Activated T-helper 1 cell treated with anti-CD3 and anti-CD28 coated beads, Interleukin-12 subunit alpha, Interleukin-12 subunit beta, Interleukin-2, Interleukin-4 antibody, amounts not matched to agents 30 ng/mL and 10 ng/mL and 1 ng/mL, durations not matched to agents 14 hours and 24 hours and 36 hours (primary cell): ENCODE measurements at regions not wholly inside any gene's neighbourhood (a gene's known extent, or its start where the extent isn't known, plus 50 kb on each side); places are given as distances from the start of the nearest gene placed in this dataset.

ENCODE experiments used
- DNase-seq: peaks from one replicate; pipeline ENCODE4 v3.0.0; 2021; ENCODE audit warnings: low spot score
- H3K27ac Mint-ChIP-seq: one replicate; pipeline ENCODE4 v1.8.0; 2021; ENCODE audit warnings: mild to moderate bottlenecking, mixed read lengths
- H3K27me3 Mint-ChIP-seq: one replicate; pipeline ENCODE4 v1.8.0; 2022; ENCODE audit warnings: mild to moderate bottlenecking, moderate library complexity, mixed read lengths; ENCODE audit not compliant: insufficient read depth
- H3K36me3 Mint-ChIP-seq: one replicate; pipeline ENCODE4 v1.8.0; 2021; ENCODE audit warnings: low read depth, mixed read lengths
- H3K4me1 Mint-ChIP-seq: one replicate; pipeline ENCODE4 v1.8.0; 2021; ENCODE audit warnings: low read depth, mixed read lengths
- H3K4me3 Mint-ChIP-seq: one replicate; pipeline ENCODE4 v1.8.0; 2021; ENCODE audit warnings: mild to moderate bottlenecking, moderate library complexity, mixed read lengths
- H3K9me3 Mint-ChIP-seq: one replicate; pipeline ENCODE4 v1.8.0; 2021; ENCODE audit warnings: mixed read lengths
- intact Hi-C: fragments of 100-400 bp; cut with micrococcal nuclease; formaldehyde crosslinking; loops from one replicate; pipeline ENCODE4 v1.15.1; 2024

GRCh38 chr9:82443312-82443711 is 454.7 kb downstream of the SPATA31D1 start:
- no peaks in the 10 kb centered on the region for H3K36me3 Mint-ChIP-seq
- DNase-seq = no peak
- no peaks in the 10 kb centered on the region for H3K4me1 Mint-ChIP-seq
- H3K27ac Mint-ChIP-seq = no peak overlapping the region
- H3K4me3 Mint-ChIP-seq = no peak overlapping the region
- intact Hi-C loops = no loop called here
- peaks cover 39% of the 10 kb centered on the region for H3K9me3 Mint-ChIP-seq
- H3K27me3 Mint-ChIP-seq = no peaks in the 10 kb centered on the region

- Mint-ChIP-seq H3K9me3 (peaks cover 30% of the 10 kb centered on the region), H3K4me3 (no peak overlapping the region), H3K4me1 (no peaks in the 10 kb centered on the region), H3K27ac (no peak overlapping the region), H3K27me3 (no peaks in the 10 kb centered on the region), H3K36me3 (no peaks in the 10 kb centered on the region)
- intact Hi-C loops = no loop called here
- no peak for DNase-seq
Observed at GRCh38 chr9:82445556-82445955, 457.0 kb downstream of the SPATA31D1 start.

- Mint-ChIP-seq H3K9me3 (peaks cover 36% of the 10 kb centered on the region), H3K36me3 (no peaks in the 10 kb centered on the region), H3K4me1 (no peaks in the 10 kb centered on the region), H3K27me3 (no peaks in the 10 kb centered on the region), H3K27ac (no peak overlapping the region), H3K4me3 (no peak overlapping the region)
- no peak for DNase-seq
- intact Hi-C loops = no loop called here
Observed at GRCh38 chr9:82447343-82447742, 458.8 kb downstream of the SPATA31D1 start.

- Mint-ChIP-seq H3K4me1 (no peaks in the 10 kb centered on the region), H3K9me3 (peaks cover 26% of the 10 kb centered on the region), H3K4me3 (no peak overlapping the region), H3K27ac (no peak overlapping the region), H3K36me3 (no peaks in the 10 kb centered on the region), H3K27me3 (no peaks in the 10 kb centered on the region)
- intact Hi-C loops = no loop called here
- no peak for DNase-seq
Observed at GRCh38 chr9:82449986-82450385, 461.4 kb downstream of the SPATA31D1 start.

GRCh38 chr9:82454509-82455190 is 466.1 kb downstream of the SPATA31D1 start:
- intact Hi-C loops = no loop called here
- H3K4me1 Mint-ChIP-seq = no peaks in the 10 kb centered on the region
- peaks cover 19% of the 10 kb centered on the region for H3K9me3 Mint-ChIP-seq
- no peak overlapping the region for H3K4me3 Mint-ChIP-seq
- H3K27me3 Mint-ChIP-seq = no peaks in the 10 kb centered on the region
- H3K27ac Mint-ChIP-seq = no peak overlapping the region
- H3K36me3 Mint-ChIP-seq = no peaks in the 10 kb centered on the region
- DNase-seq = no peak

GRCh38 chr9:82456642-82457041 is 468.1 kb downstream of the SPATA31D1 start:
- DNase-seq = no peak
- H3K9me3 Mint-ChIP-seq = peaks cover 14% of the 10 kb centered on the region
- H3K27me3 Mint-ChIP-seq = no peaks in the 10 kb centered on the region
- intact Hi-C loops = no loop called here
- H3K27ac Mint-ChIP-seq = no peak overlapping the region
- H3K4me3 Mint-ChIP-seq = no peak overlapping the region
- no peaks in the 10 kb centered on the region for H3K4me1 Mint-ChIP-seq
- no peaks in the 10 kb centered on the region for H3K36me3 Mint-ChIP-seq

- H3K27ac Mint-ChIP-seq = no peak overlapping the region
- H3K4me3 Mint-ChIP-seq = no peak overlapping the region
- no peaks in the 10 kb centered on the region for H3K36me3 Mint-ChIP-seq
- DNase-seq = no peak
- H3K9me3 Mint-ChIP-seq = peaks cover 9% of the 10 kb centered on the region
- no peaks in the 10 kb centered on the region for H3K4me1 Mint-ChIP-seq
- H3K27me3 Mint-ChIP-seq = no peaks in the 10 kb centered on the region
- intact Hi-C loops = no loop called here
Observed at GRCh38 chr9:82457298-82457697, 468.7 kb downstream of the SPATA31D1 start.

- no peak for DNase-seq
- H3K4me3 Mint-ChIP-seq = no peak overlapping the region
- H3K27ac Mint-ChIP-seq = no peak overlapping the region
- H3K4me1 Mint-ChIP-seq = no peaks in the 10 kb centered on the region
- H3K36me3 Mint-ChIP-seq = no peaks in the 10 kb centered on the region
- H3K27me3 Mint-ChIP-seq = no peaks in the 10 kb centered on the region
- peaks cover 12% of the 10 kb centered on the region for H3K9me3 Mint-ChIP-seq
- intact Hi-C loops = no loop called here
Observed at GRCh38 chr9:82457891-82458290, 469.3 kb downstream of the SPATA31D1 start.

GRCh38 chr9:82458296-82458695 is 469.7 kb downstream of the SPATA31D1 start:
- intact Hi-C loops = no loop called here
- H3K4me1 Mint-ChIP-seq = no peaks in the 10 kb centered on the region
- no peaks in the 10 kb centered on the region for H3K36me3 Mint-ChIP-seq
- no peak for DNase-seq
- H3K27ac Mint-ChIP-seq = no peak overlapping the region
- no peak overlapping the region for H3K4me3 Mint-ChIP-seq
- no peaks in the 10 kb centered on the region for H3K27me3 Mint-ChIP-seq
- peaks cover 12% of the 10 kb centered on the region for H3K9me3 Mint-ChIP-seq

- no peak for DNase-seq
Observed at GRCh38 chr9:82466616-82467260, 478.2 kb downstream of the SPATA31D1 start.

GRCh38 chr9:82467436-82467835 is 478.9 kb downstream of the SPATA31D1 start:
- Mint-ChIP-seq H3K27ac (no peak overlapping the region), H3K9me3 (peaks cover 1% of the 10 kb centered on the region), H3K27me3 (no peaks in the 10 kb centered on the region), H3K4me1 (no peaks in the 10 kb centered on the region), H3K4me3 (no peak overlapping the region), H3K36me3 (no peaks in the 10 kb centered on the region)
- intact Hi-C loops = no loop called here
- DNase-seq = no peak

More at GRCh38 chr9:82466616-82467260, 478.2 kb downstream of the SPATA31D1 start:
- H3K4me1 Mint-ChIP-seq = no peaks in the 10 kb centered on the region
- no peak overlapping the region for H3K4me3 Mint-ChIP-seq
- intact Hi-C loops = no loop called here
- H3K27ac Mint-ChIP-seq = no peak overlapping the region
- no peaks in the 10 kb centered on the region for H3K27me3 Mint-ChIP-seq
- H3K9me3 Mint-ChIP-seq = peaks cover 3% of the 10 kb centered on the region
- no peaks in the 10 kb centered on the region for H3K36me3 Mint-ChIP-seq

GRCh38 chr9:82474235-82474634 is 485.7 kb downstream of the SPATA31D1 start:
- no peaks in the 10 kb centered on the region for H3K4me1 Mint-ChIP-seq
- no peaks in the 10 kb centered on the region for H3K27me3 Mint-ChIP-seq
- intact Hi-C loops = no loop called here
- DNase-seq = no peak
- no peak overlapping the region for H3K4me3 Mint-ChIP-seq
- no peaks in the 10 kb centered on the region for H3K36me3 Mint-ChIP-seq
- no peak overlapping the region for H3K27ac Mint-ChIP-seq
- H3K9me3 Mint-ChIP-seq = no peaks in the 10 kb centered on the region

- Mint-ChIP-seq H3K27me3 (no peaks in the 10 kb centered on the region), H3K4me1 (no peaks in the 10 kb centered on the region), H3K9me3 (no peaks in the 10 kb centered on the region), H3K36me3 (no peaks in the 10 kb centered on the region), H3K4me3 (no peak overlapping the region), H3K27ac (no peak overlapping the region)
- DNase-seq = no peak
- intact Hi-C loops = no loop called here
Observed at GRCh38 chr9:82475584-82476301, 487.2 kb downstream of the SPATA31D1 start.
